Neural progenitor cell (in vitro differentiated cells): ENCODE measurements at regions not wholly inside any gene's neighbourhood (a gene's known extent, or its start where the extent isn't known, plus 50 kb on each side); places are given as distances from the start of the nearest gene placed in this dataset.

Source experiments
- DNase-seq: peaks from one replicate; pipeline ENCODE4 v3.0.0-alpha.2; 2016; ENCODE audit warnings: low spot score
- H2AFZ ChIP-seq: fragments of 200-600 bp; sonication (generic); replicated peaks from 2 replicates; pipeline ENCODE4 v1.6.1; 2016; ENCODE audit warnings: antibody characterized with exemption
- H3F3A ChIP-seq: fragments of 200-600 bp; sonication (generic); 2 replicates; pipeline ENCODE4 v1.6.1; 2016; ENCODE audit warnings: antibody characterized with exemption, low read depth
- H3K27ac ChIP-seq: fragments of 200-600 bp; sonication (generic); 2 replicates; pipeline ENCODE4 v1.5.1; 2016; ENCODE audit warnings: mild to moderate bottlenecking
- H3K27me3 ChIP-seq: fragments of 200-600 bp; sonication (generic); 2 replicates; pipeline ENCODE4 v1.6.1; 2016; ENCODE audit warnings: mild to moderate bottlenecking, moderate library complexity
- H3K36me3 ChIP-seq: fragments of 200-600 bp; sonication (generic); 2 replicates; pipeline ENCODE4 v1.5.1; 2016
- H3K4me1 ChIP-seq: fragments of 200-600 bp; sonication (generic); 2 replicates; pipeline ENCODE4 v1.6.1; 2016; ENCODE audit warnings: mixed run types
- H3K4me2 ChIP-seq: fragments of 200-600 bp; sonication (generic); 2 replicates; pipeline ENCODE4 v1.6.1; 2016
- H3K4me3 ChIP-seq: fragments of 200-600 bp; sonication (generic); 2 replicates; pipeline ENCODE4 v1.5.1; 2016
- H3K79me2 ChIP-seq: fragments of 200-600 bp; sonication (generic); 2 replicates; pipeline ENCODE4 v1.6.1; 2016; ENCODE audit warnings: low read depth
- H3K9ac ChIP-seq: fragments of 200-600 bp; sonication (generic); 2 replicates; pipeline ENCODE4 v1.6.1; 2016
- H3K9me3 ChIP-seq: fragments of 200-600 bp; sonication (generic); 2 replicates; pipeline ENCODE4 v1.5.1; 2016; ENCODE audit warnings: low read depth
- H4K20me1 ChIP-seq: fragments of 200-600 bp; sonication (generic); 2 replicates; pipeline ENCODE4 v1.6.1; 2016; ENCODE audit warnings: low read depth
- H3K27ac Mint-ChIP-seq: 3 replicates; pipeline ENCODE4 v1.8.0; 2021; ENCODE audit warnings: mixed read lengths
- H3K27me3 Mint-ChIP-seq: 2 replicates; pipeline ENCODE4 v1.8.0; 2022; ENCODE audit warnings: low read depth, mild to moderate bottlenecking, inconsistent platforms, moderate library complexity, mixed read lengths; ENCODE audit not compliant: insufficient read depth
- H3K36me3 Mint-ChIP-seq: 3 replicates; pipeline ENCODE4 v1.8.0; 2021; ENCODE audit warnings: mixed read lengths
- H3K4me1 Mint-ChIP-seq: 3 replicates; pipeline ENCODE4 v1.8.0; 2021; ENCODE audit warnings: mixed read lengths
- H3K4me3 Mint-ChIP-seq: 3 replicates; pipeline ENCODE4 v1.8.0; 2021; ENCODE audit warnings: mild to moderate bottlenecking, moderate library complexity, mixed read lengths
- H3K9me3 Mint-ChIP-seq: 3 replicates; pipeline ENCODE4 v1.8.0; 2020; ENCODE audit warnings: mixed read lengths
- CTCF ChIP-seq: fragments of 200-600 bp; sonication (generic); IDR thresholded peaks from 2 replicates; pipeline ENCODE4 v1.5.1; 2017; ENCODE audit warnings: antibody characterized with exemption, mild to moderate bottlenecking
- EZH2 ChIP-seq: fragments of 200-600 bp; sonication (generic); IDR thresholded peaks from 2 replicates; pipeline ENCODE4 v1.6.1; 2017; ENCODE audit warnings: antibody characterized with exemption, mild to moderate bottlenecking, moderate library complexity
- EZH2phosphoT487 ChIP-seq: fragments of 200-600 bp; sonication (generic); IDR thresholded peaks from 2 replicates; pipeline ENCODE4 v1.6.1; 2017; ENCODE audit warnings: antibody characterized with exemption

GRCh38 chr10:130498042-130498441 is 361.9 kb downstream of the GLRX3 start:
- Mint-ChIP-seq H3K27ac (no peak overlapping the region), H3K27me3 (peaks cover 3% of the 10 kb centered on the region), H3K4me1 (peaks cover 9% of the 10 kb centered on the region), H3K9me3 (peaks cover 3% of the 10 kb centered on the region), H3K36me3 (no peaks in the 10 kb centered on the region), H3K4me3 (no peak overlapping the region)
- H3K36me3 ChIP-seq, result no peaks in the 10 kb centered on the region
- H3K27me3 ChIP-seq, result no peaks in the 10 kb centered on the region
- no peaks in the 10 kb centered on the region for H4K20me1 ChIP-seq
- DNase-seq, result no peak
- no peaks in the 10 kb centered on the region for H3K79me2 ChIP-seq
- H2AFZ ChIP-seq, result no peak overlapping the region
- H3K27ac ChIP-seq, result no peak overlapping the region
- H3K4me2 ChIP-seq, result no peak overlapping the region
- no peaks in the 10 kb centered on the region for H3F3A ChIP-seq
- no peak overlapping the region for H3K4me3 ChIP-seq
- H3K4me1 ChIP-seq, result no peaks in the 10 kb centered on the region
- H3K9ac ChIP-seq, result no peak overlapping the region
- TF ChIP-seq EZH2phosphoT487, result no peak
- TF ChIP-seq EZH2, result no peak
- no peak for TF ChIP-seq CTCF
- no peaks in the 10 kb centered on the region for H3K9me3 ChIP-seq

- Histone ChIP-seq H3K27ac (no peak overlapping the region), H3K9ac (no peak overlapping the region), H2AFZ (no peak overlapping the region), H3K9me3 (no peaks in the 10 kb centered on the region), H3K4me1 (no peaks in the 10 kb centered on the region), H3K36me3 (no peaks in the 10 kb centered on the region), H3K79me2 (no peaks in the 10 kb centered on the region), H3K27me3 (no peaks in the 10 kb centered on the region), H4K20me1 (no peaks in the 10 kb centered on the region), H3F3A (no peaks in the 10 kb centered on the region), H3K4me2 (no peak overlapping the region), H3K4me3 (no peak overlapping the region)
- Mint-ChIP-seq H3K4me1 (peaks cover under 1% of the 10 kb centered on the region), H3K27ac (no peak overlapping the region), H3K27me3 (peaks cover 3% of the 10 kb centered on the region), H3K4me3 (no peak overlapping the region), H3K9me3 (peaks cover 11% of the 10 kb centered on the region), H3K36me3 (no peaks in the 10 kb centered on the region)
- TF ChIP-seq EZH2phosphoT487 (no peak), CTCF (no peak), EZH2 (no peak)
- DNase-seq, result no peak
These were observed 362.7 kb downstream of the GLRX3 start for GRCh38 chr10:130498934-130499333.

- no peak overlapping the region for H3K27ac Mint-ChIP-seq
- Histone ChIP-seq H3F3A (no peaks in the 10 kb centered on the region), H3K4me2 (no peak overlapping the region), H3K9ac (no peak overlapping the region), H3K4me1 (no peaks in the 10 kb centered on the region), H3K9me3 (no peaks in the 10 kb centered on the region), H3K79me2 (no peaks in the 10 kb centered on the region), H2AFZ (no peak overlapping the region), H3K27ac (no peak overlapping the region), H4K20me1 (no peaks in the 10 kb centered on the region), H3K36me3 (no peaks in the 10 kb centered on the region), H3K4me3 (no peak overlapping the region), H3K27me3 (no peaks in the 10 kb centered on the region)
- H3K9me3 Mint-ChIP-seq, result peaks cover 13% of the 10 kb centered on the region
- H3K4me3 Mint-ChIP-seq, result no peak overlapping the region
- no peak for DNase-seq
- no peaks in the 10 kb centered on the region for H3K36me3 Mint-ChIP-seq
- H3K27me3 Mint-ChIP-seq, result peaks cover 2% of the 10 kb centered on the region
- TF ChIP-seq CTCF (no peak), EZH2phosphoT487 (no peak), EZH2 (no peak)
- H3K4me1 Mint-ChIP-seq, result no peaks in the 10 kb centered on the region
These were observed 363.4 kb downstream of the GLRX3 start for GRCh38 chr10:130499541-130499940.
